ENCODE measurements at regions not wholly inside any gene's neighbourhood (a gene's known extent, or its start where the extent isn't known, plus 50 kb on each side); places are given as distances from the start of the nearest gene placed in this dataset.

DNA sequence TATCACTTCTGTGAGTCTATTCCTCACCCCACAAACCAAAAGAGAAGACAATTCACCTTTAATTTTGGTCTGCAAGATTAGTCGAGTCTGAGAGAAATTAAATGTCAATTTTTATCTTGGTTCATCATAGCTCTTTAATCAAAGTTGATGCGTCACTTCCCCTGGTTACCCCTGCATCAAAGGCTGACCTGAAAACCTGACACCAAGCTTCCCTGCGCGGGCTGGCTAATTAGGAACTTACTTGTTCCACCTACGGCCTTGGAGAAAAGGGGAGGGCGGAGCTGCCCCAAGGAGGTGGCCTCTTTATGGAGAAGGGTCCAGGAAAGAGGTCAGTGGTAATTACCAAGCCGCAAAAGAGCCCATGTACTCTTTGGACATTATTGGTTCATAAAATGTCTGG, 218.4 kb downstream of the ARRDC4 start:
- Histone ChIP-seq H3K9me3 (no peaks in the 10 kb centered on the region), H3K27me3 (replicated peaks; ENCODE audit: control insufficient read depth, insufficient read depth, low read length) (no peaks in the 10 kb centered on the region), H3K4me1 (no peaks in the 10 kb centered on the region), H3K36me3 (ENCODE audit: control insufficient read depth, insufficient read depth, low read length) (no peaks in the 10 kb centered on the region), H3K4me3 (ENCODE audit: low read depth, low read length) (no peak overlapping the region)
- Mint-ChIP-seq H3K36me3 (ENCODE audit: insufficient read depth, unreplicated experiment) (no peaks in the 10 kb centered on the region), H3K9me3 (ENCODE audit: unreplicated experiment) (no peaks in the 10 kb centered on the region), H3K27ac (ENCODE audit: unreplicated experiment) (no peak overlapping the region), H3K27me3 (ENCODE audit: insufficient read depth, unreplicated experiment) (peaks cover 15% of the 10 kb centered on the region), H3K4me1 (ENCODE audit: low read depth, unreplicated experiment) (no peaks in the 10 kb centered on the region), H3K4me3 (ENCODE audit: unreplicated experiment) (no peak overlapping the region)
- intact Hi-C loops (cut with micrococcal nuclease; ENCODE audit: unreplicated experiment) = loop anchor here (1.0 to 5.0 kb wide), 6 partner anchors 37 to 275 kb away; no protein-coding TSS in a partner anchor
- TF ChIP-seq, protein P1, sequence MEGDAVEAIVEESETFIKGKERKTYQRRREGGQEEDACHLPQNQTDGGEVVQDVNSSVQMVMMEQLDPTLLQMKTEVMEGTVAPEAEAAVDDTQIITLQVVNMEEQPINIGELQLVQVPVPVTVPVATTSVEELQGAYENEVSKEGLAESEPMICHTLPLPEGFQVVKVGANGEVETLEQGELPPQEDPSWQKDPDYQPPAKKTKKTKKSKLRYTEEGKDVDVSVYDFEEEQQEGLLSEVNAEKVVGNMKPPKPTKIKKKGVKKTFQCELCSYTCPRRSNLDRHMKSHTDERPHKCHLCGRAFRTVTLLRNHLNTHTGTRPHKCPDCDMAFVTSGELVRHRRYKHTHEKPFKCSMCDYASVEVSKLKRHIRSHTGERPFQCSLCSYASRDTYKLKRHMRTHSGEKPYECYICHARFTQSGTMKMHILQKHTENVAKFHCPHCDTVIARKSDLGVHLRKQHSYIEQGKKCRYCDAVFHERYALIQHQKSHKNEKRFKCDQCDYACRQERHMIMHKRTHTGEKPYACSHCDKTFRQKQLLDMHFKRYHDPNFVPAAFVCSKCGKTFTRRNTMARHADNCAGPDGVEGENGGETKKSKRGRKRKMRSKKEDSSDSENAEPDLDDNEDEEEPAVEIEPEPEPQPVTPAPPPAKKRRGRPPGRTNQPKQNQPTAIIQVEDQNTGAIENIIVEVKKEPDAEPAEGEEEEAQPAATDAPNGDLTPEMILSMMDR (IDR thresholded peaks at IDR 0.05; ENCODE audit: insufficient read depth in 1 of 2, low read depth in 1 of 2, low read length in 1 of 2, severe bottlenecking in 1 of 2, unreplicated experiment in 1 of 2) = no peak
- no peak for DNase-seq
- no TSS peak for BruUV-seq (replicated peaks)
- ChIA-PET POLR2A (no interaction called here), CTCF (interaction anchor here (1.3 to 1.7 kb wide), 3 partner anchors 183 to 275 kb away, joined by 4 to 8 read pairs (median 8); no protein-coding TSS in a partner anchor)

DNA sequence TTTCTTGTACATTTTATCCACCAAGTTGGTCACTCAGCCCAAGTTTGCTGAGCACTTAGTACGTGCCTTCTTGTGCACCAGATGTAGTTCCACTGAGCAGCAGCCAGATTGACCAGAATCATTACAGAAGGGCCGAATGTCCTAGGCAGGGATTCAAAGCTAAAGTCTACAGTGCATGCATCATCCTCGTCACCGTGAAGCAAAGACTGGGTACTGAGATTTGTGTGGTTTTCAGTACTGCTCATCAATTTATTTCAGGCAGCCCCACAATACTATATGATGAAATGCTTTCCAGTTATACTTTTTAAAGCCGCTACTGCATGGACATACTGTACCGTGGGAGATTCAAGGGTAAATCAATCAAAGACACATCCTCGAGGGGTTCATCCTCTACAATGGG, 227.0 kb downstream of the ARRDC4 start:
- Histone ChIP-seq H3K9me3 (no peaks in the 10 kb centered on the region), H3K36me3 (ENCODE audit: control insufficient read depth, insufficient read depth, low read length) (no peaks in the 10 kb centered on the region), H3K4me1 (no peaks in the 10 kb centered on the region), H3K4me3 (ENCODE audit: low read depth, low read length) (no peak overlapping the region), H3K27me3 (replicated peaks; ENCODE audit: control insufficient read depth, insufficient read depth, low read length) (no peaks in the 10 kb centered on the region)
- BruUV-seq (replicated peaks) = no TSS peak
- CTCF ChIA-PET = no interaction called here
- TF ChIP-seq, protein P1 (IDR thresholded peaks at IDR 0.05; ENCODE audit: insufficient read depth in 1 of 2, low read depth in 1 of 2, low read length in 1 of 2, severe bottlenecking in 1 of 2, unreplicated experiment in 1 of 2) = no peak
- intact Hi-C loops (cut with micrococcal nuclease; ENCODE audit: unreplicated experiment) = no loop called here
- Mint-ChIP-seq H3K36me3 (ENCODE audit: insufficient read depth, unreplicated experiment) (no peaks in the 10 kb centered on the region), H3K27ac (ENCODE audit: unreplicated experiment) (no peak overlapping the region), H3K9me3 (ENCODE audit: unreplicated experiment) (no peaks in the 10 kb centered on the region), H3K4me3 (ENCODE audit: unreplicated experiment) (no peak overlapping the region), H3K4me1 (ENCODE audit: low read depth, unreplicated experiment) (no peaks in the 10 kb centered on the region), H3K27me3 (ENCODE audit: insufficient read depth, unreplicated experiment) (peaks cover 17% of the 10 kb centered on the region)
- POLR2A ChIA-PET = no interaction called here
- no peak for DNase-seq

DNA sequence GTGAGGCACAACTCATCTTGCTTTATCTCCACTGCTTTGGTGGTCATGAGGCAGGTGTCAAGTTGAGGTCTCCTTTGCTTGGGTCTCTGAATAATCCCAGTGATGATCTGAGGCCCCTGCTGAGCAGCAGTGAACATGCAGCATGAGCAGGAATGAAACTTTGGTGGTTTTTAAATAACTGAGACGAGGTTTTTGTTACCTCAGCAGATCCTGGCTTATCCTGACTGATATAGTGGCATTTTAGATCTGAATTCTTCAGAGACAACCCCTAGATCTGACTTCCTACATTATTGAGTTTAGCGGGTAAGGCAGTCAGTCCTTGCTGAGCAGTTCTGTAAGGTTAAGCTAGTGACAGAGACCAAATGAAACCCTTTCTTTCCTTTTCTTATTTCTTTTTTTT, 230.4 kb downstream of the ARRDC4 start:
- H3K4me3 Mint-ChIP-seq (ENCODE audit: unreplicated experiment) = no peak overlapping the region
- no peaks in the 10 kb centered on the region for H3K9me3 Mint-ChIP-seq (ENCODE audit: unreplicated experiment)
- BruUV-seq (replicated peaks) = no TSS peak

More for the DNA sequence above, 230.4 kb downstream of the ARRDC4 start:
- Histone ChIP-seq H3K4me3 (ENCODE audit: low read depth, low read length) (no peak overlapping the region), H3K4me1 (no peaks in the 10 kb centered on the region), H3K36me3 (ENCODE audit: control insufficient read depth, insufficient read depth, low read length) (no peaks in the 10 kb centered on the region), H3K9me3 (no peaks in the 10 kb centered on the region), H3K27me3 (replicated peaks; ENCODE audit: control insufficient read depth, insufficient read depth, low read length) (no peaks in the 10 kb centered on the region)
- Mint-ChIP-seq H3K36me3 (ENCODE audit: insufficient read depth, unreplicated experiment) (no peaks in the 10 kb centered on the region), H3K27ac (ENCODE audit: unreplicated experiment) (no peak overlapping the region), H3K27me3 (ENCODE audit: insufficient read depth, unreplicated experiment) (peaks cover 13% of the 10 kb centered on the region), H3K4me1 (ENCODE audit: low read depth, unreplicated experiment) (no peaks in the 10 kb centered on the region)
- intact Hi-C loops (cut with micrococcal nuclease; ENCODE audit: unreplicated experiment) = no loop called here
- ChIA-PET POLR2A (no interaction called here), CTCF (no interaction called here)
- no peak for DNase-seq
- TF ChIP-seq, protein P1 (IDR thresholded peaks at IDR 0.05; ENCODE audit: insufficient read depth in 1 of 2, low read depth in 1 of 2, low read length in 1 of 2, severe bottlenecking in 1 of 2, unreplicated experiment in 1 of 2) = no peak

Data from Caco-2 (cell line).